H9 (cell line): ENCODE measurements at regions not wholly inside any gene's neighbourhood (a gene's known extent, or its start where the extent isn't known, plus 50 kb on each side); places are given as distances from the start of the nearest gene placed in this dataset.

Source experiments
- DNase-seq: peaks from one replicate; pipeline ENCODE4 v3.0.0-alpha.2; 2017
- H2AFZ ChIP-seq: one replicate; pipeline ENCODE4 v1.6.1; 2013; ENCODE audit warnings: mild to moderate bottlenecking, low read length, control low read depth, moderate library complexity
- H2AK5ac ChIP-seq: 2 replicates; pipeline ENCODE4 v1.6.1; 2013; ENCODE audit warnings: low read length, control low read depth, mixed read lengths; ENCODE audit not compliant: insufficient read length
- H2BK120ac ChIP-seq: one replicate; pipeline ENCODE4 v1.6.1; 2013; ENCODE audit warnings: low read depth, mild to moderate bottlenecking, low read length, control low read depth, inconsistent platforms; ENCODE audit not compliant: poor library complexity, severe bottlenecking
- H2BK12ac ChIP-seq: 2 replicates; pipeline ENCODE4 v1.6.1; 2013; ENCODE audit warnings: low read length, control low read depth, mixed read lengths, low read depth; ENCODE audit not compliant: insufficient read length
- H2BK15ac ChIP-seq: 2 replicates; pipeline ENCODE4 v1.6.1; 2013; ENCODE audit warnings: low read depth, low read length, control low read depth
- H2BK20ac ChIP-seq: one replicate; pipeline ENCODE4 v1.6.1; 2013; ENCODE audit warnings: low read depth, mild to moderate bottlenecking, low read length, control low read depth, inconsistent platforms; ENCODE audit not compliant: poor library complexity, severe bottlenecking
- H2BK5ac ChIP-seq: 2 replicates; pipeline ENCODE4 v1.6.1; 2013; ENCODE audit warnings: low read length, control low read depth, mixed read lengths; ENCODE audit not compliant: insufficient read length
- H3K14ac ChIP-seq: 2 replicates; pipeline ENCODE4 v1.6.1; 2013; ENCODE audit warnings: low read length, control low read depth; ENCODE audit not compliant: insufficient read depth
- H3K18ac ChIP-seq: 2 replicates; pipeline ENCODE4 v1.6.1; 2013; ENCODE audit warnings: low read depth, mild to moderate bottlenecking, mixed read lengths, low read length, control low read depth; ENCODE audit not compliant: insufficient read length
- H3K23ac ChIP-seq: 2 replicates; pipeline ENCODE4 v1.6.1; 2013; ENCODE audit warnings: low read length, control low read depth, mixed read lengths, low read depth; ENCODE audit not compliant: insufficient read length
- H3K23me2 ChIP-seq: 2 replicates; pipeline ENCODE4 v1.6.1; 2013; ENCODE audit warnings: low read depth, mild to moderate bottlenecking, mixed read lengths, low read length, control low read depth; ENCODE audit not compliant: insufficient read length, poor library complexity, severe bottlenecking
- H3K27ac ChIP-seq: 2 replicates; pipeline ENCODE4 v1.5.1; 2013; ENCODE audit warnings: low read length, control low read depth, mixed read lengths, low read depth; ENCODE audit not compliant: insufficient read length
- H3K27me3 ChIP-seq: 2 replicates; pipeline ENCODE4 v1.6.1; 2013; ENCODE audit warnings: low read length, control low read depth, inconsistent platforms; ENCODE audit not compliant: insufficient read depth
- H3K4ac ChIP-seq: 2 replicates; pipeline ENCODE4 v1.6.1; 2013; ENCODE audit warnings: low read depth, mild to moderate bottlenecking, control low read depth, inconsistent platforms, low read length, moderate library complexity
- H3K4me1 ChIP-seq: 2 replicates; pipeline ENCODE4 v1.6.1; 2013; ENCODE audit warnings: low read length, control low read depth, inconsistent platforms; ENCODE audit not compliant: insufficient read depth
- H3K4me2 ChIP-seq: 2 replicates; pipeline ENCODE4 v1.6.1; 2013; ENCODE audit warnings: low read length, control low read depth, mixed read lengths; ENCODE audit not compliant: insufficient read length, insufficient read depth
- H3K56ac ChIP-seq: 2 replicates; pipeline ENCODE4 v1.6.1; 2013; ENCODE audit warnings: low read depth, mild to moderate bottlenecking, mixed read lengths, low read length, control low read depth; ENCODE audit not compliant: insufficient read length
- H3K79me1 ChIP-seq: 2 replicates; pipeline ENCODE4 v1.6.1; 2013; ENCODE audit warnings: low read depth, mild to moderate bottlenecking, moderate library complexity, low read length, control low read depth, inconsistent platforms; ENCODE audit not compliant: insufficient read depth, poor library complexity, severe bottlenecking
- H3K79me2 ChIP-seq: 2 replicates; pipeline ENCODE4 v1.6.1; 2013; ENCODE audit warnings: low read length, control low read depth, inconsistent platforms; ENCODE audit not compliant: insufficient read depth
- H3K9ac ChIP-seq: 2 replicates; pipeline ENCODE4 v1.6.1; 2013; ENCODE audit warnings: low read length, control low read depth, mixed read lengths; ENCODE audit not compliant: insufficient read length; ENCODE audit errors: extremely low read depth
- H3K9me3 ChIP-seq: one replicate; pipeline ENCODE4 v1.6.1; 2013; ENCODE audit warnings: low read depth, low read length, inconsistent platforms; ENCODE audit not compliant: control insufficient read depth
- H3T11ph ChIP-seq: one replicate; pipeline ENCODE4 v1.6.1; 2013; ENCODE audit warnings: mild to moderate bottlenecking, low read length, control low read depth, inconsistent platforms
- H4K20me1 ChIP-seq: one replicate; pipeline ENCODE4 v1.6.1; 2013; ENCODE audit not compliant: control insufficient read depth, insufficient read length, insufficient read depth
- H4K5ac ChIP-seq: 2 replicates; pipeline ENCODE4 v1.6.1; 2013; ENCODE audit warnings: low read depth, mild to moderate bottlenecking, mixed read lengths, low read length, control low read depth; ENCODE audit not compliant: insufficient read length
- H4K8ac ChIP-seq: replicated peaks from 2 replicates; pipeline ENCODE4 v1.6.1; 2013; ENCODE audit warnings: low read length, control low read depth, mixed read lengths, low read depth; ENCODE audit not compliant: insufficient read length
- H4K91ac ChIP-seq: 2 replicates; pipeline ENCODE4 v1.6.1; 2013; ENCODE audit warnings: low read depth, mild to moderate bottlenecking, moderate library complexity, mixed read lengths, low read length, control low read depth; ENCODE audit not compliant: insufficient read length
- H3K27ac Mint-ChIP-seq, 3 experiments: 2 replicates in 2 of 3; 3 replicates in 1 of 3; pipeline ENCODE4 v1.8.0; 2020 to 2021; ENCODE audit warnings: mixed read lengths in 3 of 3, mild to moderate bottlenecking in 1 of 3, moderate library complexity in 1 of 3
- H3K27me3 Mint-ChIP-seq: 2 replicates; pipeline ENCODE4 v1.8.0; 2021; ENCODE audit warnings: low read depth, mild to moderate bottlenecking, moderate library complexity, mixed read lengths
- H3K36me3 Mint-ChIP-seq, 3 experiments: 2 replicates in 2 of 3; 3 replicates in 1 of 3; pipeline ENCODE4 v1.8.0; 2020 to 2021; ENCODE audit warnings: low read depth in 3 of 3, mixed read lengths in 3 of 3; ENCODE audit not compliant: insufficient read depth in 1 of 3
- H3K4me1 Mint-ChIP-seq, 2 experiments: 2 replicates each; pipeline ENCODE4 v1.8.0; 2020; ENCODE audit warnings: mixed read lengths in 2 of 2
- H3K4me3 Mint-ChIP-seq, 2 experiments: 2 replicates in 1 of 2; 3 replicates in 1 of 2; pipeline ENCODE4 v1.8.0; 2020 to 2021; ENCODE audit warnings: mild to moderate bottlenecking in 2 of 2, mixed read lengths in 2 of 2, moderate library complexity in 1 of 2
- H3K9me3 Mint-ChIP-seq, 2 experiments: 2 replicates in 1 of 2; 3 replicates in 1 of 2; pipeline ENCODE4 v1.8.0; 2020; ENCODE audit warnings: mild to moderate bottlenecking in 2 of 2, mixed read lengths in 2 of 2, moderate library complexity in 1 of 2
- CTCF ChIP-seq: fragments of 200-600 bp; sonication (generic); conservative IDR thresholded peaks from 3 replicates; pipeline ENCODE4 v1.8.0; 2021; ENCODE audit warnings: antibody characterized with exemption, mild to moderate bottlenecking
- WGBS: extraction: QIAGEN DNeasy Blood & Tissue Kit; methylation state at CpG from one replicate; pipeline ENCODE4 v1.1.7; 2013; ENCODE audit warnings: missing lambda C conversion rate, low lambda C conversion rate, mixed read lengths; ENCODE audit not compliant: insufficient read length; ENCODE audit errors: extremely low coverage; 5-methylcytosine and 5-hydroxymethylcytosine counted together

DNA sequence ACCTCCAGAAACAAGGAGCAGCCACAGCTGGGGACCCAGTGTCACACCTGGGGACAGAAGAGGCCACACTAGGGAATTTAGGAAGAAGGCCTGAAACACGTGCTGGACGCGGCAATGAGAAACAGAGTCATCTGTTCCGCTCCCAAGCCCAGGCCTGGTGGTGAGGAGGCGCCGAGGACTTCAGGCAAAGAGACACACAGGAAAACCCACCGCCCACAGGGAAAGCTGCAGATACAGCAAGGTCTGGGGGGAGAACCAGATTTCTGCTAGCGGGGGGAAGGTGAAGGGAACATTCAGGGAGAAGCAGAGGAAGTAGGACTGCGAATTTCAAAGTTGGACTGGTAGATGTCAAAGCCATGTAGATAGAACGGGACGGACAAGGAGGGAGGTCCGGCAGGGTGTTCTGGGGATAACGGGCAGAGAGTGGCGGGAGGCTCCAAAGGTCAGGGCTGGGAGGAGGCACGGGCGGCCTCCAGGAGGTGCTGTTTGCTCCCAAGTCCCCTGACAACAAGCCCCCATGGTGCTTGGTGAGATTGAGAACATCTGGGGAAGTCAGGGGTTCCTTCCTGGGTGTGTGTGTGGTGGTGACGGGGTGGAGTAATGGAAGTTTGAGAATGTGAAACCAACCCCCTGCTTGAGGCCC is 351.7 kb upstream of the MYT1L start:
- Mint-ChIP-seq H3K4me1 (peaks cover 22 to 41% of the 10 kb centered on the region in 2 experiments), H3K4me3 (no peak overlapping the region), H3K27me3 (peaks cover 7% of the 10 kb centered on the region), H3K36me3 (no peaks in the 10 kb centered on the region; a peak in 1 of 7 replicates), H3K27ac (no peak overlapping the region), H3K9me3 (peaks cover 0 to 3% of the 10 kb centered on the region in 2 experiments; a peak in 3 of 5 replicates)
- H4K20me1 ChIP-seq, result no peaks in the 10 kb centered on the region
- H3K14ac ChIP-seq, result no peak overlapping the region
- H4K91ac ChIP-seq, result no peak overlapping the region
- H3K4ac ChIP-seq, result no peak overlapping the region
- no peaks in the 10 kb centered on the region for H3K79me1 ChIP-seq
- no peak overlapping the region for H3K4me2 ChIP-seq
- H2AFZ ChIP-seq, result no peak overlapping the region
- peak; percentile 48; the same call in 2 of the 3 replicates for TF ChIP-seq CTCF
- no peak overlapping the region for H2BK120ac ChIP-seq
- WGBS, result no CpG with 5 or more reads among the region's 17 CpGs
- no peak for DNase-seq
- no peak overlapping the region for H2BK20ac ChIP-seq
- no peak overlapping the region for H2AK5ac ChIP-seq
- H3K9ac ChIP-seq, result no peak overlapping the region
- no peaks in the 10 kb centered on the region for H3K79me2 ChIP-seq
- H4K5ac ChIP-seq, result no peak overlapping the region
- H2BK15ac ChIP-seq, result no peak overlapping the region
- no peak overlapping the region for H2BK5ac ChIP-seq
- no peaks in the 10 kb centered on the region for H3K23me2 ChIP-seq
- H3K9me3 ChIP-seq, result no peaks in the 10 kb centered on the region
- no peak overlapping the region for H3K27ac ChIP-seq
- H3K23ac ChIP-seq, result no peak overlapping the region
- H3T11ph ChIP-seq, result peak overlapping the region; percentile 29
- no peak overlapping the region for H3K18ac ChIP-seq
- peaks cover 9% of the 10 kb centered on the region for H3K4me1 ChIP-seq
- H4K8ac ChIP-seq, result no peak overlapping the region
- H2BK12ac ChIP-seq, result no peak overlapping the region
- H3K27me3 ChIP-seq, result no peaks in the 10 kb centered on the region
- no peak overlapping the region for H3K56ac ChIP-seq
